GM19463 (cell line): ENCODE measurements at regions not wholly inside any gene's neighbourhood (a gene's known extent, or its start where the extent isn't known, plus 50 kb on each side); places are given as distances from the start of the nearest gene placed in this dataset.

ENCODE experiments used
- ATAC-seq: cut with Tn5 transposase; IDR thresholded peaks from one replicate; pipeline ENCODE4 v1.9.1; 2021; ENCODE audit warnings: mild to moderate bottlenecking, moderate library complexity; ENCODE audit not compliant: unreplicated experiment

DNA sequence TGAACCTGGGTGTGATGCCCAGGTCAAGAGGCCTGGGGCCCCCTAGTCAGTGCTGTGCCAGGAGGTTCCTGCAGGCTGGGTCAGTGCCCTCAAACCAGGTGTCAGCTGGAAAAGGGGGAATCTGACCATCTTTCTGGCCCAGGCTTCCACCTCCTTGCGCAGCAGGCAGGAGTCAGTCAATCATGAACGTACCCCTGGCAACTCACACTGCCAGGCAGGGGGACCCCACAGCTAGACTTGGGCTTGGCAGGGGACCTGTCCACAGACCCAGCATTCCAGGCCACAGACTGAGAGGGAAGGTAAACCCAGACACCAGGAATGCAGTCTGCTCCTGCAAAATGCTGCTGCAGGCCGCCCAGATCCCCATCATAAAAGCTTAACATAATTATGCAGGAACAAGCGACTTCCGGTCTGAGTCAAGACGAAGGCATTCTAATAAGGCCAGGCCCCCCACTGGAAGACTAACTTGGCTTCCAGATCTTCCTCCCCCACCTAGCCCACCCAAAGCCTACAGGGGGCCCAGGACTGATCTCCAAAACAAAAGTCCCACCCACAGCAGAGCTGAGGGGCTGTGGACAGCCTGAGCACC is 156.3 kb downstream of the BCOR start:
- no peak for ATAC-seq

DNA sequence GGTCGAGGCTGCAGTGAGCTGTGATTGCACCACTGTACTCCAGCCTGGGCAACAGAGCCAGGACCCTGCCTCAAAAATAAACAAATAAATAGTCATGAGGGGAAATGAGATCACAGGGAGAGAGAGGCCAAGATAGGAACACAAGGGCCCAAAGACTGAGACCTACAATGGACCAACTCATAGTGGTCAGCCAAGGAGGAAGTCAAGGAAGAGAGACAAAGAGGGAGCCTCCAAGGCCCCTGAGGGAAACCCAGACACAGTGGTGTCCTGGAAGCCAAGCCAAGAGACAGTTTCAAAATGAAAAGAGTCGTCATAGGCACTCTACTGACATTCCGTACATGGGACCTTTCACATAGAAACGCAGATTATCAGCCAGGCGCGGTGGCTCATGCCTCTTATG is 153.3 kb downstream of the BCOR start:
- no peak for ATAC-seq

GRCh38 chrX:39945709-39946108 is 152.0 kb downstream of the BCOR start:
- ATAC-seq, result no peak

GRCh38 chrX:39946822-39947221 is 150.9 kb downstream of the BCOR start:
- no peak for ATAC-seq

- ATAC-seq, result no peak
Observed at GRCh38 chrX:39948582-39948981, 149.2 kb downstream of the BCOR start.

GRCh38 chrX:39950018-39950688 is 147.6 kb downstream of the BCOR start:
- no peak for ATAC-seq

DNA sequence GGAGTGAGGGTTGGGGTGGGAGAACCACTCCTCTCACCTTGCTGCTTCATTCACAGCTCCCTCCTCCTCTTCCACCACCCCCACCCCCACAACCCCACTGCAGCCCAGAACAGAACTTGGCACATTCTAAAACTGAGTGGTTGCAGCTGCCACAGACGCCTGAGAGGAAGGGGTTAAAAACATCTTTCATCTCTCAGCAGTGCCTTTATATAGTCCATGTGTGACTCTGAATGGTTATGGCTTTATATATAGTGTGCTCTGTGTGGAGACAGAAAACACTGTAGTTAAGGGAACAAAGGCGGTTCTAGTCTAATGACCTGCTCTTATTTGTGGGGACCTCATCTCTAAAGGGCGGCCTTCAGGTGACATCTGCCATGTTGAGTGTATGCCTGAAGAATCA is 144.8 kb downstream of the BCOR start:
- ATAC-seq, result no peak

- no peak for ATAC-seq
Observed at GRCh38 chrX:39953879-39954278, 143.9 kb downstream of the BCOR start.

GRCh38 chrX:39954851-39955250 is 142.9 kb downstream of the BCOR start:
- ATAC-seq, result no peak

GRCh38 chrX:39955625-39956024 is 142.1 kb downstream of the BCOR start:
- no peak for ATAC-seq

DNA sequence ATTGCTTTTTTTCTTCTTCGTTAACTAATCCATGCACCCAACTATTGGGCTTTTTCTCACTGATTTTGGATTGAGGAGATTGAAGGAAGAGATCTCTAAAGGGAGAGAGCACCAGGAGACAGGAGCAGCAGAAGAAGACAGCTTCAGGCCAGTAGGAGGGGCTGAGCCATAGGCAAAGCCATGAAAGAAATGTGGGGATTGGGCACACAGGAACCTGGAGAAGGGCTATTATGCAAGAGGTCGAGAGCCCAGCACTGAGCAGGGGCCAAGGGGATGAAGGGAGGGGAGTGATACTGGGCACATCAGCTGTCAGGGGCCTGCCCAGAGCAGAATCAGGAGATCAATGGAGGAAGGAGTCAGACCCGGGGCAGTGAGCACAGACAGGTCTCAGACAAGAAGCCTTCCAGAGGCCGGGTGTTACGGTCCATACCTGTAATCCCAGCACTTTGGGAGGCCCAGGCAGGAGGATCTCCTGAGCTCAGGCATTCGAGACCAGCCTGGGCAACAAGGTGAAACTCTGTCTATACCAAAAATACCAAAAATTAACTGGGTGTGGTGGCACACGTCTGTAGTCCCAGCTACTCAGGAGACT is 140.9 kb downstream of the BCOR start:
- ATAC-seq, result no peak

DNA sequence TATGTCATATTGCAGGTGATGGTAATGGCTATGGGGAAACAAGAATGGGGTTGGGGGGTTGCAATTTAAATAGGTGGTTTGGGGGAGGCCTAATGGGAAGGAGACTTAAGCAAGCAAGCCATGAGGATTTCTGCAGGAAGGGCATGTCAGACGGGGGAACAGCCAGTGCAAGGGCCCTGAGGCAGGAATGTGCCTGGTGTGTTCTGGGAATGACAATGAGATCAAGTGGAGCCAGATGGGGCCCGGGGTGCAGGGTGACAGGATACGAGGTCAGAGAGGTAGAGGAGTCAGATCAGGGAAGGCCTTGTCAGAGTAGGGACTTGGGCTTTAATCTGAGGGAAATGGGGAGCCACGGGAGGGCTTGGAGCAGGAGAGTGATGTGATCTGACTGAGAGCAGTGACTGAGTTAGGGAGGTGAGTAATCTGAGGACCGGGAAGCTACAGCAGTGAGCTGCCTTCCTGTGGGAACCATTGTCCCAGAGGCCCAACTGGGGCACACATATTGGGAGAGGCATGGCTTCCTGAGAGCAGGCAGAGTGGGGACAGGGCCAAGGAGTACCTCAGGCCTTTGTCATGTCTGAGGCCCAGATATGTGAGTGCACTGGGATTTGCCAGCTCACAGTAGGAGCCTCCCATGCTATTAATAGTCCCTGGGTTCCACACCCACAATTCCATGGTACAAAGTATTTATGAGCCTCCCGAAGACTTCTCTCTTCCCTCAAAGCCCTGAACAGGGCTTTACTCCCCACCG is 139.8 kb downstream of the BCOR start:
- ATAC-seq, result no peak

DNA sequence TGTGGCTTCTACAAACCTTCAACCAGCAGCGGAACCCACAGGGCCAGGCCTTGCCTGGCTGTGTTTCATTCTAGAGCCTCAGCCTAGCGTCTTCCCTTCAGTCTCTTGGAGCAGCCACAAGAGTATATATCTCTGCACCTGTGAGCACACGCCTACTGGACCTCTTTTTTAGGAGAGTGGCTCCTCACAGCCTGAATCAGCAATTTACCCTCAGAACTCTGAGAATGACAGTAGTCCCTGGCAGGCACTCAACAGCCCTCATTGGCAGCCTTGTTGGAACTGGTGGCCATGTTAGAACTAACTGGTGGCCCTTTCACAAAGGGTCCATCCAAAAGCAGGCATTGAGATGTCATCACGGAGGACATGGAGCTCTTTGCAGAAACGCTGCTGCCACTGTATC is 138.9 kb downstream of the BCOR start:
- no peak for ATAC-seq

- ATAC-seq, result no peak
Observed at GRCh38 chrX:39960219-39960618, 137.5 kb downstream of the BCOR start.

- no peak for ATAC-seq
Observed at GRCh38 chrX:39961441-39961840, 136.3 kb downstream of the BCOR start.

DNA sequence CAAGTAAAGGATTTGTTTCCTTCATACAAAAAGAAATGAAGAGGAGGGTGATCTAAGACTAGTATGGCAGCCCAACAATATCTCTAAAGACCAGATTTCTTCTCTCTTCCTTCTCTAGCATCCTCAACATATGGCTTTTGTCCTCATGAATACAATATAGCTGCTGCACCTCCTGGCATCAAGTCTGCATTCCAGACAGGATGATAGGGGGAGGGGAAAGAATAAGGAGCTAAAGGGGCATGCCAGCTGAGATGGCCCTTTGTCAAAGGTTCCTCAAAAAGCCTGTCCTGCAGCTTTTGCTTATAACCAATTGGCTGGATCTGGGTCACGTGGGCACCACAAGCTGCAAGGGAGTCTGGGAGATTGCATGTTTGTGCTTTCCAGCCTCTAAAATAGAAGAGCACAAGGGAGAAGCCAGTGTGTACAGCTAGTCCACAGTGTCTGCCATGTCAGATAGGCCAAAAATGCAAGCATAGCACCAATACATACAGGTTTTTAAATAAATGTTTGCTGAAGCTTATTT is 132.6 kb downstream of the BCOR start:
- no peak for ATAC-seq

- ATAC-seq, result no peak
Observed at GRCh38 chrX:39966176-39966575, 131.6 kb downstream of the BCOR start.

GRCh38 chrX:39967348-39967747 is 130.4 kb downstream of the BCOR start:
- ATAC-seq, result no peak

DNA sequence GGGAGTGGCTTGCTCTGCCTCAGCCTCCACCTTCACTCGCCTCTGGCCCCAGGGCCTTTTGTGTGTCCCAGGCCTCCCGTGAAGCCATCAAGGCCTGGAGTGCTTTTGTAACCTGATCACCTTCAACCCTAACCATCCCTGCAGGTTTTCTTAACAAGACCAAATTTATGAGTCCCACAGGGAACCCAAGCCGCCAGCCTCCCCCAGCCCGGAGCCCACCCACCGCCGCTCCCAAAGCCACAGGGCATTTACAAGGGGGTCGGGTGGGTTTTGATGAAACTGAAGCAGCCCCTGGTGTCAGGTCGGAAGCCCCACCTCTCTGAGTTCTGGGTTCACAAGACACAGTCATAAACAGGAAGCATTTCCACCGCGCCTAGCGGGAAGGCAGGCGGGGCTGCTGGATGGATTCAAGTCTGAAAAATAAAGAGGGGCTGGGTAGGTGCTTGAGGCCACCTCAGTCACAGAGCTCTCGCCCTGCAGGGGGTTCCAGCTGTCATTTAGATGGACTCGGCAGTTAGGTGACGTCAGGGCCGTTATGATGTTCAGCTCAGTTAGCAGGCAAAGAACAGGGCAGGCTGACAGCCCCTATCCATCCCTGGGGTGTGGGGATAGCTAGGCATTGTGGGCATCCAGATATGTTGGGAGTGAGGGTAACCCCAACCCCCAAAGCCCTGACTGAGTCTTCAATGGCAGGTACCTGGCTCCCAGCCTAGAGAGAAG is 128.5 kb downstream of the BCOR start:
- no peak for ATAC-seq

DNA sequence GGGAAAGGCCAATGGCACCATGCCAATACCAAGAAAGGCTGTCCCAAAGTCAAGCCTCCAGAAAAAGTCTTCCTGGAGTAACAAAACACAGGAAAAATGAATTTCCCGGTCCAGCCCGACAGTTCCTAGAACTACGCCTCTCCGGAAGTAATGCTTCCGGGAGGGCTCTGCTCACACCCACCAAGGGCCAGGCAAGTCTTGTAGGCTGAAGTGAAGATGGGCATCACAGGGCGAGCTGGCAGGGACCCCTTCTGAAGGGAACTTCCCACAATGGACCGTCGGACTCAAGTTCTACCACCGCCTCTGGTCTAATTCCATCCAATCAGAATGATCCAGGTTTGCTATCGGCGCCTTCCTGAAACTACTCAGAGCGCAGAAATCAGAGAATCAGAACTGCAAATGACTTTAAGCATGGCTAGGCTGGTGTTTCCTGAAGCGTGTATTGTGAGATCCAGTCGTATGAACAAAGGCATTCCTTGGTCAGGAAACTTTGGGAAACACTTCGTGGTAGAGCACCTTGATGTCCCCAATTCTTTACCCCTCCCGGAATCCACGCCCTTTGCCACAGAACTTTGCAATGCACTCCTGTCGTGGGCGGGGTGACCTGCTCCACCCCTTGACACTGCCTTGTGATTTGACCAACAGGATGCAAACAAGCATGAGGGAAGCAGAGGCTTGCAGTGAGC is 127.8 kb downstream of the BCOR start:
- ATAC-seq, result no peak
